Astrocyte of the hippocampus (primary cell): ENCODE measurements at regions not wholly inside any gene's neighbourhood (a gene's known extent, or its start where the extent isn't known, plus 50 kb on each side); places are given as distances from the start of the nearest gene placed in this dataset.
"Not testable (repeated sequence)": the region's sequence is repeated elsewhere in the genome, so short reads cannot be mapped to it uniquely, and the experiment has no call there.

Experiments
- DNase-seq: peaks from one replicate; pipeline ENCODE4 v3.0.0; 2011; ENCODE audit warnings: low read depth, low spot score

DNA sequence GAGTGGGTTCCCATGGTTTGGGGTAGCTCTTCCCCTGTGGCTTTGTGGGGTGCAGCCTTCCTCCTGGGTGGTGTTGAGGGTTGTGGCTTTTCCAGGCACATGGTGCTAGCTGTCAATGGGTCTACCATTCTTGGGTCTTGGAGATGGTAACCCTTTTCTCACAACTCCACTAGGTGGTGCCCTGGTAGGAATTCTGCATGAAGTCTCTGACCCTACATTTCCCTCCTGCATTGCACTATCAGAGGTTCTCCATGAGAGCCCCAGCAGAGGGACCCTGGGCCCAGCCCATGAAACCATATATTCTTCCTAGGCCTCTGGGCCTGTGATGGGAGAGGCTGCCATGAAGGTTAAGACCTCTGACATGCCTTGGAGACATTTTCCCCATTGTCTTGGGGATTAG lies 1093.3 kb downstream of the SLC16A7 start:
- no peak for DNase-seq

DNA sequence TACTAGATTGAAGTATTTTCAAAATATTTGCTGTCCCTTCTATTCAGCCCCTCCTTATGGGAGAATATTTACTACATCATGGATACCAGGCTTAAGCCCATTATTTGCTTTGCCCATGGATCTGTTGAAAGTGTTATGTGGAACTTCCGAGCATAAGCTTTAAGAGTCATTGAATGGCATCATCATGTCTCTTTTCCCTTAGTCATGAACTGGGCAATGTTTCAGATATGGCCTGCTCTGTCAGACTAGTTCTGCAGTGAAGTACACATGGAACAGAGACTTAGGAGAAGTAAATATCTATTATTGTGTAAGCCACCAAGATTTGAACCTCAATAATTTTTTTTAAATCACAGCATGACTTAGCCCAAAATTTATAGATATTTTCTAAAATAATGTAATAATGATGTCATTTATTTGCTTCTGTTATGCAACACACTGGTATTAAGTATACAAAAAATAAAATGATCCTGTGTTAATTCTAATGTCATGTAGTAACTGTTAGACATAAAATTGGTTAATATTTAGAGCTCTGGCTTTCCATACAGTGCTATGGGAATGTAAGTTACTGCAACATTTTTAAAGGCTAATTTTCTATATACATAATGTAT lies 1097.3 kb downstream of the SLC16A7 start:
- no peak for DNase-seq

DNA sequence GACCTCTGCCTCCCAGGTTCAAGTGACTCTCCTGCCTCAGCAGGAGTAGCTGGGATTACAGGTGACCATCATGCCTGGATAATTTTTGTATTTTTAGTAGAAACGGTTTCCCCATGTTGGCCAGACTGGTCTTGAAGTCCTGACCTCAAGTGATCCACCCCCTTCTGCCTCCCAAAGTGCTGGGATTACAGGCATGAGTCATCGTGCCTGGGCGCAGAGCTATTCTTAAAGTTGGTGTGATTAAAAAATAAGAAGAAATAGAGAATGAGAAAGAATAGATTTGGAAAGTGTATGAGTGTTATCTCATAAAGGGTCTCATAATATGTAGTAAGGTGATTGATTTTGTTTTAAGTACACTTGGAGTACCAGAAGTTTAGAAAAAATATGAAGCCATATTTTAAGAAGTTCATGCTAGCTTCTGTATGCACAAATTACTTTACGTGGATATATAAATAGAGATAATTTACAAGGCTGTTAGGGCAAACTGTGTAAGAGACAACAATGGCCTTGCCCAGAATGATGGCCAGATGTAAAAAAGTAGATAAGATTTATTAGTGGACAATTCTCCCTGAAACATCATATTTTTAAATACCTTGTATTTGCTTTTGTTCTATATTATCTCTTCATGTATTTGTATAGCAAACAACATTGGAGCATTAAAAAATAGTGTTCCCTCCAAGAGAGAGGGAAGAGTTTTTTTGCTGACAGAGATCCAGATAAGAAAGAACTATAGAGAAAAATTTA lies 1108.5 kb downstream of the SLC16A7 start:
- no peak for DNase-seq

DNA sequence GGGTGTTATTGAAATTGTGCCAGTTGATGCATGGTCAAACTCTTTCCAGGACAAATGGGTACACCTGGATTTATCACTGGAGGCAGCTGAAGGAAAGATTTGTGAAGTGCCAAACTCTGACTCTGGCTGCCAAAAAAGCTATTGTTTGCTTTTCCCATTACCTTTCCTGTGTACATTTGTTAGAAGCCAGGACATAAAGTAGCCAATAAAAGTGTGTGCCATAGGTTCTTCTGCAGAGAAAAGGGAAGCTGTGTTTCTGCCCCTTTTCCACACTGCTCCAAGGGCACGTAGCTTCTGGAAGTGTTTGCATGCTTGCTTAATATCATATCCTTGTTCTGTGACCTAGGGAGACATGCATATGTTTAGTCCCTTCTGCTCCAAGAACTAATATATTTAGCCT lies 1114.4 kb downstream of the SLC16A7 start:
- DNase-seq, result no peak

DNA sequence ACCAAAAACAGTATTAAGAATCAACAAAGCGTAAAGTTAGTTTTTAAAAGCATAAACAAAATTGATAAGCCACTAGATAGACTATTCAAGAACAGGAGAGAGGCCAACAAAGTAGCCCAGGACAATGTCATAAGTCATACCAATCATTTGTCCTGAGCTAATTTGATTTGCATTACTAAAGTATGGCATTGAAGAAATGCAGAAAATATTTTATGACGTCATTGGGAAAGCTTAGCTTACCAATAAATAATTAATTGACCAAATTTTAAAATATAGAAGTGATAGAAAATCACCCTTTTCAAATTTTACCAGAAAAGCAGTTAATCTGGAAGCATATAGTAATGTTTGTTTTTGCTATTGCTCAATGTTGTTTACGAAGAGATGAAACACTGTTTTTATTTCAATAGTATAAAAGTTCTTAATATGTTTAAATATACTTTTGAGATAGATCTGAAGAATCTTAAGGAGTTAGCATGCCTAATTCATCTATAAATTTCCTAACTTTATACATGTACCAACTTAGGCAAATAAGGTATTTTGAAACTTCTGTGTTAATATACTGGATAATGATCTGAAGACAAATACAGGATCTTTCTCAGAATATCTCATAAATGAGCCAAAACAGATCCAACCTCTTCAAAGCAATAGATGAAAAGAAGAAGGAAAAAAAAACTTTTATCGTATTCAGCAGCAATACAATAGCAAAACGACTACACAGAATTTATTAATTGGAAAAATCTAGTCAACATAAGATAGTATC lies 1118.5 kb downstream of the SLC16A7 start:
- DNase-seq, result no peak

DNA sequence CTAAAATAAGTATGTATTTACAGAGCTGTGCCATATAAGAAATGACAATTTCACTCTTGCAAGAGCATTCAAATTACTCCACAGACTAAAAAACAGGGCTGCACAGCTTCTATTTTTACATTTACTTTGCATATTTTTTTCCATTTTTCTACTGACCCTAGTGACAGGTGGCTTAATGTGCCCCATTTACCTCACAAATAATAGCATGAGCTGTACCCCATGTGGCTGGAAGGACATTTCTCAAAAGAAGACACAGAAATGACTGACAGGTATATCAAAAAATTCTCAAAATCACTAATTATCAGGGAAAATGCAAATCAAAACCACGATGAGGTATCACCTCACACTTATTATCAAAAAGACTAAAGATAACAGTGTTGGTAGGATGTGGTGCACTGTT lies 1128.6 kb downstream of the SLC16A7 start:
- DNase-seq, result no peak

DNA sequence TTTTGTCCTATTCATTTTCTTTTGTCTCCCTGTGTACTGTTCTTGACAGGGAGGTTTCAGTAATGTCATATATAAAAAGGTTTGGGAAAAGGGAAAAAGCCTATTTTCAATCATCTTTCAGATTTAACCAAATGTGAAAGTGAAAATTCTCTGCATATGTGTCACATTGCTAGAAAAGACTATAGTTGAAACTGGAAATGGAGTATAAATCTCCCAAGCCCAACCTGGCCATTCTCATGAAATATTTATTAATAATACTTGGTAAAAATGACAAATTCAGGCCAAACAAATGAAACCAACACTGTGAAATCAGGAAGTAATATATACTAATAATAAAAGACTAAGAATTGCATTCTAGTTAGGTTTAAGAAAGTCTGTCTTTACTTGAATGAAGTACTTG lies 1129.2 kb downstream of the SLC16A7 start:
- no peak for DNase-seq

DNA sequence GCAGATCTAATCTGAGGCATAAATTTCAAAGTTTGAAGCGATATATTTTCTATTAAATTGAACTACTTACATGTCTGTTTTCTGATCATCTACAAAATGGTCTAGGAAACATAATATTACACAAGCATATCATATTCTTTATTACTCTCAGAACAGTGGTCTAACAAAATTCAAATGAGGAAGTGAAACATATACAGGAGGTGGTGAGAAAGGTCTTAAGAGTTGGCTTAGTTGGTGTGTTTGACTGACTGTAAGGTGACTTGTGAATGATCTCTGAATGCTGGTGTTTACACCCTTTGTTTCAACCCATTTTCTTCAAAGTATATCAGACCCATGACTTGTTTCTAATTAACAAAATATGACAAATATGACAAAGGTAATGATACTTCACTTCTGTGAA lies 1156.8 kb downstream of the SLC16A7 start:
- no peak for DNase-seq

DNA sequence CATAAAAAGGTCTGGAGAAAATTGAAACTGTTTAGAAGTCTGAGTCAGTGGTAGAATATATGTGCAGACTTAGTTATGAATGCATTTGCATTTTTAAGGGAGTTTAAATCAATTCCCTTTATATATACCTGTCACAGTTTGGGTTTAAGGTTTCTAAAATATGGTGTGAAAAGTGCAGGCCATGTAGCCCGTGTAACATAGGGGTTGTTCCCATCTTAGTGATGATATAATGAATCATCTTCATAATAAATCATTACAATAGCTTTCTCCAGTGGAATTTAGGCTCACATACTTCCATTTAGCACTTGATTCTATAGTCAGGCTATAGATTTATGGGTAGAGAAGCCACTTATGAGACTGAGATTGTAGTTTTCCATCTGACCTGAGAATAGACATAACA lies 1162.4 kb downstream of the SLC16A7 start:
- DNase-seq, result no peak

DNA sequence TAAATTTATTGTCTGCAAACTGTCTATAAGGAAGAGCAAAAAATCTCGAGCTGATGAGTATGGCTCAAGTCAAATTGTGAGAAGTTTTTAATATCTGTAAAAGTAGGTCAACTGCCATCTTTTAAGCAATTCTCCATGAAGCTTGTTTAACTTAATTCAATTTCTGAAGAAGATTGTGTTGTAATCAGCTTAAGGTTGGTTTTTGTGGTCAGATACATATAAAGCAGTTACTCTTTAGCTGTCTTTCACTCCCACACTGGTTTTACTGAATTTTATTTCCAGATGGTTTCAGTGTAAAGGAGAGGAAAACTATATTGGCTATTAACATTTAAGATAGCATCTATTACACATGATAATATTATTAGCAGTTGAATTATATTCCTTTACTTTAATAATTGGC lies 1165.1 kb downstream of the SLC16A7 start:
- DNase-seq, result no peak

DNA sequence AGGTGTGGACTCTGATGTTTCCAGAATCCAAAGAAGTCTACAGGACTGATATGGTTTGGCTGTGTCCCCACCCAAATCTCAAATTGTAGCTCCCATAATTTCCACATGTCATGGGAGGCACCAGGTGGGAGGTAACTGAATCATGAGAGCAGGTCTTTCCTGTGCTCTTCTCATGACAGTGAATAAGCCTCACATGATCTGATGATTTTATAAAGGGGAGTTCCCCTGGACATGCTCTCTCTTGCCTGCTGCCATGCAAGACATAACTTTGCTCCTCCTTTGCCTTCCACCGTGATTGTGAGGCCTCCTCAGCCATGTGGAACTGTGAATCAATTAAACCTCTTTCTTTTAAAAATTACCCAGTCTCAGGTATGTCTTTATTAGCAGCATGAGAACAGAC lies 1205.3 kb downstream of the SLC16A7 start:
- DNase-seq, result not testable (repeated sequence)

DNA sequence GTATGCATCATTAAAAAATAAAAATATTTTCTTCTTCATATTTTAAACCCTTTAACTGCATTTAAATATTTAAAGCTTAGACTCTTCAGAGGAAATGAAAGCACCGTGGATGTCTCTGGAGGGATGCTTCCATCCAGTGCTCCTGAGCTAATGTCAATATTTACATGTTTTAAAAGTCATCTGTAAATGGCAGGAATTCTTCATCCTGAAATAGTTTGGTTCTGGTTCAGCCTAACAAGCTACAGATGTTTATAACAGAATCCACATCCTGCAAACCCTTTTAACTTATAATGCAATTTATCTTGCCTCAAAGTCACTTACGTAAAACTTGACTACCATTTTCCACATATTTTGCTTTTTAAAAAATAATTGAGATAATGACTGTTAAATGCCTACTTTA lies 1207.3 kb downstream of the SLC16A7 start:
- no peak for DNase-seq

DNA sequence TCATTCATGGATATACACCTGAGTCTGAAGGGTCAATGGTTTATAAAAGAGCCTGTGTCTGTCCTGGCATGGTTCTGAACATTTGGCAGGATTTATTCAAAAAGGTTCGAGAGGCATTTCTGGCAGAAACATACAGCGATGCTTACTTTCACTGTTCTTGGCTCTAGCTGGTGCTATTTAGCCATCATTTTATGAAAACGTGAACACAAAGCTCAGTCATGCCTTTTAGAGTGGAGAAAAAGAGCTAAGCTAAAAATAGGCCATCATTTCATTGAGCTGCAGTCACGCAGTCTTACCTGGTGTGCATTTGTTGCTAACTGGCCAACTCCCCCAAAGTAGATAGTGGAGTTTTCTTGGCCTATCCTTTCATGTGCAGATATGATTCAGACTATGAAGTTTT lies 1209.5 kb downstream of the SLC16A7 start:
- DNase-seq, result no peak

DNA sequence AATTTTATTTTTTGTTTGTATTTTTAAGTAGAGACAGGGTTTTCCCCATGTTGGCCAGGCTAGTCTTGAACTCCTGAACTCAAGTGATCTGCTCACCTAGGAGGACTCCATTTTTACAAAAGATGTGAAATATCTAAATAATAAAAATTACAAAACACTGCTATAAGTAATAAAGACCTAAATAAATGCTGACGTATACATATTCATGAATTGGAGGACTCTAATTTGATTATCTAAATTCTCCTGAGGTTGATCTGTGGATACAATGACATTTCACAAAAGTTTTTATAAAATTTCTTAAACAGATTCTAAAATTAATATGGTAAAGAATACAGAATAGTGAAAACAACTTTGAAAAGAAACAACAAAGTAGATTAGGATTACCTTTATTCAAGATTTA lies 1224.0 kb downstream of the SLC16A7 start:
- no peak for DNase-seq

DNA sequence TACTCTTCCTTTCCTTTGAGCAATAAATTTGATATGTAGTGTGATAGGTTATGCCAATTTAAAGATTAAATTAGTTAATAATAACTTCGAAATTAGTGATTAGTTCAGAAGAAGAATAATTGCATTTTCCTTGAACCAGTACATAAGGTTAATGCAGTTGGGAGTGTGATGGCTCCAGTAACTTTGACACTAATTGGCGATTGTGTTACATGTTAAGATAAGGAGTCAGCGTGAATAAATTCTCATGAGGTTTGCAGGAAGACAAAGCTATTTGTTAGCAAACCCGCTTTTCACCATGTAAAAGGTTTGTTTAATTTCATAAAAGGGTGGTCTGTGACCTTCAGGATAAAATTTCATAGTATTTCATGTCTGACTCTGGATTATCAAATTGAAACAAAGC lies 1226.8 kb downstream of the SLC16A7 start:
- no peak for DNase-seq

DNA sequence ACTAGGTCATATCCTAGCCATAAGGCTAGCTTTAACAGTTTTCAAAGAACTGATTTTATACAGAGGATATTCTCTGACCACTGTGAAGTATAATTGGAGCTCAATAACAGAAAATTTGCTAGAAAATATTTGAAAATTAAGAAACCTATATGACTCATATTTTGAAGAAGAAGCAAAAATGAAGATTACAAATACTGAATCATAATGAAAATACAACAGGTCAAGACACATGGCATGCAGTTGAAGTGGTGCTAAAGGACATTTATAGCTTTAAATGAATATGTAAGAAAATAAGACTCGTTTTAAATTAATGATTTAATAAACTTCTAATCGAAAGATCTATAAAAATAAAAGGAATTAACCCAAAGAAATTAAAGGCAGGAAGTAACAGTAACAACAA lies 1234.6 kb downstream of the SLC16A7 start:
- DNase-seq, result no peak

DNA sequence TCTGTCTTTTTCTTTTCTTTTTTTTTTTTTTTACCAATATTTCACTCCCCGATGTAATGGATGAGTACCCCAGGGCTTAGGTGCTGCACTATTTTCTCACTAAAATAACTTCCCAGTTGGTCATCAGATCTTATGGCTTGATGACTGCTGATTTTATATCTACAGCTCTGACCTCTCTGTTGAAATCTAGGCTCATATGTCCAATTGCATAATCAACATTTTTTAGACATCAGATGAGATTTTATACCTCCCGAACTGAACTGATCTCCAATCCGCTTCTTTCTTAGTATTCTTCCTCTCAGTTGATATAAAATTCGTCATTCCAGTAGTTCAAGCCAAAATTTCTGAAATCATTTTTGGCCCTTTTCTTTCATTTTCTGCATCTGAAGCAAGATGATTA lies 1236.5 kb downstream of the SLC16A7 start:
- DNase-seq, result no peak

DNA sequence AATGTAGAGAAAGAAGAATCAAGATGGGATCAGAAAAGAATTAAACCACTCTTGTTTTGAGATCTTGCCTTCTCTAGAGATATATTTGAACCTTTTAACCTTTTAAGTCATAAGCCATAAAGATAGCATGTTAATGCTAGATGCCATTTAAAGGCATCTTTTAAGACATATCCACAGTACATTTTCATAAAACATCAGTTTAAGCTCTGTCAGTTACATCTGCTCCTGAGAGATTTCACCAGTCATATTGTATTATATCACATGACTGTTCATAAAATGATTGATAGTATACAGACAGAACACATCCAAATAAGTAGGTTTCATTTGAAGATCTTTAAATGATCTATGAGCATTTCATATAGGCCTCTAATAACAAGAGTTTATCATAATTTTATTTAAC lies 1238.5 kb downstream of the SLC16A7 start:
- no peak for DNase-seq

DNA sequence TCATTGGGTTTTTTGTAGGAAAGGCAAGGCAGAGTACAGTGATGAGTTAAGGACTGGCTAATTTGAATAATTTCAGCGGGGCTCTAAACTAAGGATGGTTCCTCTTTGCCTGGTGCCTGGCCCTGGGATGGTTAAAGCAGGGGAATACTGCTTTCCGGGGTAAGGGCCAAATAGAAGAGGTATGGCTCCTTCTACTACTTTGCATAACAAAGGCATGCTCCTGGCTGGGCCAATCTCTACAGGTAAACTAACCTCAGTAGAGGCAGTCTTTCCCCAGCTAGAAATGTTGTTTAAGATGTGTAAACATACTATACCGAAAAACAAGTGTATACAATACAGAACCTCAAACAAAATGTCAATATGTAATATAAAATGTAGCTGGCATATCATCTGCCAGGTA lies 1239.0 kb downstream of the SLC16A7 start:
- DNase-seq, result no peak

DNA sequence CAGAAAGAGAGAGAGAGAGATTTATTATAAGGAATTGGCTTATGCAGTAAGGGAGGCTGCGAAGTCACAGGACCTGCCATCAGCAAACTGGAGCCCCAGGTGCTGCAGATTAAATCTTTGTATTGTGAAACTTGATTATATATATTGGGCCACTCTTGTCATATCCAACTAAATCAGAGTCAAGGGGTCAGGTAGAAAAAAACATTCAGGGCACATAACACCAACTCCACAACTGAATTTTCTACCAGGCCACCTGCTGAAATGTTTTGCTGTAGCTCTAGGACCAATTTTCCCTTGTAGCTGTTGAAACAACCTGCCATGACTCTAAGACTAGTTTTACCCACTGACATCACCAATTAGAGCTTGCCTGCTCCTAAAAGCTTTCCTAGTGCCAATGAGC lies 1240.8 kb downstream of the SLC16A7 start:
- no peak for DNase-seq

DNA sequence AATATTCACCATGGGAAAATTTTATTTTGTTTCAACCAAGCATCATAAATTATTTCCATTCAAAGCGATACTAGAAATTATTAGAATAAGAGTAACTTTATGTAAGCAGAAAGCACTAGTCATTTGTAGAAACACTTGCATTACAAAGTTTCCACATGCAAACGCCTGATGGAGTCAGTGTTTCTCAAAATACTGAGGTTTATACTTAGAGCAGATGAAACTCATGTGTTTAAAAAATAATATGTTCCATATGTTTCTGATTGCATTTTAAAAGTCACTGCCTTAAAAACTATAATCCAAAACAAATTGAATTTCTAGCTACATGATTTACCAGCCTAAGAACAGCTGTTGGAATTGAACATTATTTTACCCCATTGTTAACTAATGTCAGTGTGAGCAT lies 1246.4 kb downstream of the SLC16A7 start:
- no peak for DNase-seq

DNA sequence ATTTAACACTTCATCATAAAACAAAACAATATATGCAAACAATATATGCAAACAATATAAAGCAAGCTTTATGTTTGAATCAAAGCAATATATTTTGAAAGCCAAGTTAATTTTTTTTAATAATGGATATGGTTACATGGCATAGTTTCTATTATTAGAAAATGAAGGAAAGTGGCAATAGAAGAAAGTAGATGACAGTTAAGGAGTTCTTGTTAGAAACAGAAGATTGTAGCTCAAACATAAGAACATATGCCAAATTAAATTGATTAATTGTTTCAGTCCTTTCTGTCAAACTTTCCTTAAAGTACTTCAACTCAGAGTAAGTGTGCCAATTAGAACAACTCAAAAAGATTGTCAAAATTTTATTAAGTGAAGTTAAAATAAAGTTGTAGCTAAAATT lies 1248.3 kb downstream of the SLC16A7 start:
- DNase-seq, result no peak

DNA sequence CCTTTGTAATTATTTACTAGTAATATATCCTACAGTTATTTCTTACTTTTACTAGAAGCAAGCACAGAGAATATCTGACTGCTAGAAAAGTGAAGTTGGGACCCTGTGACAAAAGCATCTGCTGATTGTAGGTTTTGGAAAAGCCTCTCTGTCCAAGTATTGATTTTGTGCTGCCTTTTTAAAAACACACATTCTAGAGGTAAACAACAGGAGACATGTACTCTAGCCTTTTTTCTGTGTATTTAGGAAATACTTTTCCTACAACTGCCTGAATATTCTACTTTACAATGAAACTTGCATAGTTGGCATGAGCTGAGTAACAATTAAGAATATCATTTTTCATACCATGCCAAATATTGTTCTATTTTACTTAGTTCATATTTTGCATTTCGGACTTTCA lies 1249.0 kb downstream of the SLC16A7 start:
- no peak for DNase-seq
